Ovary (tissue), 7 donors: ENCODE measurements at regions not wholly inside any gene's neighbourhood (a gene's known extent, or its start where the extent isn't known, plus 50 kb on each side); places are given as distances from the start of the nearest gene placed in this dataset.

ENCODE experiments used
- DNase-seq, 5 donors: peaks; one replicate each; pipeline ENCODE4 v3.0.0-alpha.2; 2019 to 2020
- H3K27ac ChIP-seq, 2 donors: fragments of 200-600 bp; one replicate each; pipeline versions ENCODE4 v1.5.1 to v1.8.0; 2019 to 2022
- H3K27me3 ChIP-seq: fragments of 200-600 bp; one replicate; pipeline ENCODE4 v1.8.0; 2022
- H3K36me3 ChIP-seq: fragments of 200-600 bp; sonication (generic); one replicate; pipeline ENCODE4 v1.5.1; 2019
- H3K4me1 ChIP-seq: one replicate; pipeline ENCODE4 v1.8.1; 2013; ENCODE audit warnings: mild to moderate bottlenecking, moderate library complexity; ENCODE audit not compliant: insufficient read depth
- H3K4me3 ChIP-seq: fragments of 200-600 bp; sonication (generic); one replicate; pipeline ENCODE4 v1.5.1; 2017
- H3K9me3 ChIP-seq, 2 donors: fragments of 200-600 bp in 1 of 2; sonication (generic) in 1 of 2; one replicate each; pipeline versions ENCODE4 v1.5.1 to v1.8.1; 2013 to 2019; ENCODE audit warnings: mild to moderate bottlenecking in 1 of 2, moderate library complexity in 1 of 2
- CTCF ChIP-seq, 3 donors: fragments of 450-650 bp in 2 of 3; fragments of 200-600 bp in 1 of 3; IDR thresholded peaks; one replicate each; pipeline versions ENCODE4 v1.5.1 to v1.8.0; 2016 to 2022; ENCODE audit warnings: antibody characterized with exemption in 3 of 3, mild to moderate bottlenecking in 1 of 3
- EP300 ChIP-seq: sonication (generic); formaldehyde crosslinking; IDR thresholded peaks from one replicate; pipeline ENCODE4 v1.6.1; 2017; ENCODE audit warnings: antibody characterized with exemption
- POLR2A ChIP-seq: fragments of 450-650 bp; IDR thresholded peaks from one replicate; pipeline ENCODE4 v1.6.1; 2017; ENCODE audit warnings: antibody characterized with exemption, mild to moderate bottlenecking, moderate library complexity
- WGBS, 3 donors: extraction: QIAGEN DNeasy Blood & Tissue Kit in 1 of 3; methylation state at CpG; one replicate each; pipeline versions ENCODE4 v1.1.5 to v1.1.7; 2013 to 2017; 5-methylcytosine and 5-hydroxymethylcytosine counted together
- intact Hi-C, 4 donors: fragments of 100-400 bp; cut with DNase I; formaldehyde crosslinking; loops; one replicate each; pipeline versions ENCODE4 v1.11.0 to v1.15.1; 2022 to 2023
- donor health status: DM: no; HTN: no; CAD: no; lungs with moderate emphysema.
- donor health status: DM: no; HTN: no; CAD: no.
- donor health status: Bipolar disorder and iron deficiency.
- donor health status: DM: no; HTN: no; CAD: no.
- donor health status: DM: yes; HTN: yes; CAD: no.

GRCh38 chr13:105377452-105377851 lies 1158.0 kb downstream of the EFNB2 start:
- intact Hi-C loops, result no loop called here
- no peak for DNase-seq
- Histone ChIP-seq H3K4me3 (no peak overlapping the region), H3K27me3 (no peaks in the 10 kb centered on the region), H3K4me1 (no peaks in the 10 kb centered on the region), H3K9me3 (no peaks in the 10 kb centered on the region), H3K27ac (no peak overlapping the region), H3K36me3 (no peaks in the 10 kb centered on the region)
- TF ChIP-seq CTCF (IDR thresholded peaks at IDR 0.05) (no peak), EP300 (no peak), POLR2A (no peak)
- 82 to 86% (median 85%) methylated on average over 7 of the region's 7 CpGs for WGBS, 3 donors

- intact Hi-C loops, result no loop called here
Measured at GRCh38 chr13:105370011-105370650, 1165.3 kb downstream of the EFNB2 start.

GRCh38 chr13:105368781-105369180 lies 1166.7 kb downstream of the EFNB2 start:
- Histone ChIP-seq H3K9me3 (no peaks in the 10 kb centered on the region), H3K4me1 (no peaks in the 10 kb centered on the region), H3K4me3 (no peak overlapping the region), H3K27me3 (no peaks in the 10 kb centered on the region), H3K36me3 (no peaks in the 10 kb centered on the region), H3K27ac (no peak overlapping the region)
- intact Hi-C loops, result no loop called here
- WGBS, 3 donors, result 83 to 86% (median 84%) methylated on average over 4 of the region's 4 CpGs
- no peak for DNase-seq
- TF ChIP-seq POLR2A, result no peak
- no peak for TF ChIP-seq CTCF (IDR thresholded peaks at IDR 0.05)
- TF ChIP-seq EP300, result no peak

More at GRCh38 chr13:105370011-105370650, 1165.3 kb downstream of the EFNB2 start:
- Histone ChIP-seq H3K27ac (no peak overlapping the region), H3K4me1 (no peaks in the 10 kb centered on the region), H3K27me3 (no peaks in the 10 kb centered on the region), H3K9me3 (no peaks in the 10 kb centered on the region), H3K36me3 (no peaks in the 10 kb centered on the region), H3K4me3 (no peak overlapping the region)
- DNase-seq, result no peak
- TF ChIP-seq POLR2A (no peak), EP300 (no peak), CTCF (IDR thresholded peaks at IDR 0.05) (no peak)
- 46 to 48% (median 46%) methylated on average over 2 of the region's 2 CpGs for WGBS, 3 donors

- Histone ChIP-seq H3K4me1 (no peaks in the 10 kb centered on the region), H3K36me3 (no peaks in the 10 kb centered on the region), H3K4me3 (no peak overlapping the region), H3K27ac (no peak overlapping the region), H3K27me3 (no peaks in the 10 kb centered on the region), H3K9me3 (no peaks in the 10 kb centered on the region)
- DNase-seq, result no peak
- 29 to 39% (median 34%) methylated on average over 1 of the region's 1 CpG for WGBS, 3 donors
- TF ChIP-seq EP300 (no peak), CTCF (IDR thresholded peaks at IDR 0.05) (no peak), POLR2A (no peak)
- intact Hi-C loops, result no loop called here
Measured at GRCh38 chr13:105365831-105366230, 1169.6 kb downstream of the EFNB2 start.
